Stomach (tissue), 4 donors: ENCODE measurements at regions not wholly inside any gene's neighbourhood (a gene's known extent, or its start where the extent isn't known, plus 50 kb on each side); places are given as distances from the start of the nearest gene placed in this dataset.

Experiments used
- EP300 ChIP-seq: sonication (generic); formaldehyde crosslinking; IDR thresholded peaks from one replicate; pipeline ENCODE4 v1.6.1; 2017; ENCODE audit warnings: antibody characterized with exemption
- POLR2A ChIP-seq, 4 donors: fragments of 450-650 bp; IDR thresholded peaks; one replicate each; pipeline ENCODE4 v1.6.1; 2016; ENCODE audit warnings: antibody characterized with exemption in 4 of 4, control low read depth in 2 of 4, mild to moderate bottlenecking in 1 of 4, moderate library complexity in 1 of 4
- POLR2AphosphoS5 ChIP-seq, 3 donors: sonication (generic); formaldehyde crosslinking; IDR thresholded peaks; one replicate each; pipeline ENCODE4 v1.6.1; 2016; ENCODE audit warnings: antibody characterized with exemption in 3 of 3
- TF ChIP-seq, protein P1 (sequence below), 7 experiments: fragments of 450-650 bp in 4 of 7; fragments of 200-600 bp in 3 of 7; sonication (generic) in 3 of 7; IDR thresholded peaks; one replicate each; pipeline ENCODE4 v1.5.1; 2016 to 2019; ENCODE audit warnings: antibody characterized with exemption in 7 of 7, control low read depth in 2 of 7, mild to moderate bottlenecking in 1 of 7

DNA sequence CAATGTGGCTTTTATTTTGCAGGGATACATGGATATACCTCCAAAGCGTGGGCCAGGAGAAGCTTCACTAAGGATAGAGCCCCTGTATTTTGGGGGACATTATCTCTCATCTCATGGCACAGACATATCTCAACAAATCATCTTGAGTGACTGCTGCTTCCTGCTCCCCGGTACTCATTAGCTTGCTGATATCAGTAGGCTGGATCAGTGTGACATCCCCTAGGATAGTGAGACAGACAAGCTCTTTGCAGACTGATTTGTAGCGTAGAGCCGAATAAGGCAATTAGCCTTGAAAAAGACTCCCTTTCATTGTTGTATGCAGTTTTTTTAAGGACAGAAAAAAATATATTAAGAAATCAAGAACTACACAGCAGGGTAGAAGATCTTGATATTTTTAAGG lies 237.7 kb upstream of the CDH9 start:
- TF ChIP-seq, protein P1, sequence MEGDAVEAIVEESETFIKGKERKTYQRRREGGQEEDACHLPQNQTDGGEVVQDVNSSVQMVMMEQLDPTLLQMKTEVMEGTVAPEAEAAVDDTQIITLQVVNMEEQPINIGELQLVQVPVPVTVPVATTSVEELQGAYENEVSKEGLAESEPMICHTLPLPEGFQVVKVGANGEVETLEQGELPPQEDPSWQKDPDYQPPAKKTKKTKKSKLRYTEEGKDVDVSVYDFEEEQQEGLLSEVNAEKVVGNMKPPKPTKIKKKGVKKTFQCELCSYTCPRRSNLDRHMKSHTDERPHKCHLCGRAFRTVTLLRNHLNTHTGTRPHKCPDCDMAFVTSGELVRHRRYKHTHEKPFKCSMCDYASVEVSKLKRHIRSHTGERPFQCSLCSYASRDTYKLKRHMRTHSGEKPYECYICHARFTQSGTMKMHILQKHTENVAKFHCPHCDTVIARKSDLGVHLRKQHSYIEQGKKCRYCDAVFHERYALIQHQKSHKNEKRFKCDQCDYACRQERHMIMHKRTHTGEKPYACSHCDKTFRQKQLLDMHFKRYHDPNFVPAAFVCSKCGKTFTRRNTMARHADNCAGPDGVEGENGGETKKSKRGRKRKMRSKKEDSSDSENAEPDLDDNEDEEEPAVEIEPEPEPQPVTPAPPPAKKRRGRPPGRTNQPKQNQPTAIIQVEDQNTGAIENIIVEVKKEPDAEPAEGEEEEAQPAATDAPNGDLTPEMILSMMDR (IDR thresholded peaks at IDR 0.05), result no peak
- no peak for TF ChIP-seq POLR2A (IDR thresholded peaks at IDR 0.05)
- no peak for TF ChIP-seq POLR2AphosphoS5 (IDR thresholded peaks at IDR 0.05)
- no peak for TF ChIP-seq EP300
